Fibroblast of lung (primary cell): ENCODE measurements at regions not wholly inside any gene's neighbourhood (a gene's known extent, or its start where the extent isn't known, plus 50 kb on each side); places are given as distances from the start of the nearest gene placed in this dataset.
"Not testable (repeated sequence)": the region's sequence is repeated elsewhere in the genome, so short reads cannot be mapped to it uniquely, and the experiment has no call there.

ENCODE experiments used
- DNase-seq, 2 donors: peaks; one replicate each; pipeline versions ENCODE4 v3.0.0 to v3.0.0-alpha.2; 2010; ENCODE audit warnings: low read depth in 2 of 2
- H2AFZ ChIP-seq: 2 replicates; pipeline ENCODE4 v1.5.1; 2012; ENCODE audit warnings: low read length, control low read depth, inconsistent platforms
- H3K27ac ChIP-seq: 2 replicates; pipeline ENCODE4 v1.5.1; 2011; ENCODE audit warnings: low read length, control low read depth; ENCODE audit not compliant: insufficient read depth
- H3K27me3 ChIP-seq: 2 replicates; pipeline ENCODE4 v1.5.1; 2011; ENCODE audit warnings: mild to moderate bottlenecking, low read length; ENCODE audit not compliant: control insufficient read depth, insufficient read depth
- H3K36me3 ChIP-seq: 2 replicates; pipeline ENCODE4 v1.5.1; 2011; ENCODE audit warnings: low read length; ENCODE audit not compliant: control insufficient read depth, insufficient read depth
- H3K4me1 ChIP-seq: 2 replicates; pipeline ENCODE4 v1.5.1; 2011; ENCODE audit warnings: low read length; ENCODE audit not compliant: control insufficient read depth, insufficient read depth; ENCODE audit errors: extremely low read depth
- H3K4me2 ChIP-seq: 2 replicates; pipeline ENCODE4 v1.5.1; 2011; ENCODE audit warnings: low read length, control low read depth; ENCODE audit not compliant: insufficient read depth; ENCODE audit errors: extremely low read depth
- H3K4me3 ChIP-seq, 4 experiments: fragments of 200-600 bp in 1 of 4; sonication (generic) in 1 of 4; replicated peaks in 1 of 4; 2 replicates each; pipeline ENCODE4 v1.5.1; 2011 to 2016; ENCODE audit warnings: low read length in 4 of 4, low read depth in 3 of 4, mild to moderate bottlenecking in 3 of 4, control low read depth in 2 of 4, inconsistent platforms in 1 of 4, mixed read lengths in 1 of 4; ENCODE audit not compliant: insufficient read depth in 1 of 4; ENCODE audit errors: control extremely low read depth in 1 of 4
- H3K79me2 ChIP-seq: 2 replicates; pipeline ENCODE4 v1.5.1; 2012; ENCODE audit warnings: mild to moderate bottlenecking, low read length, inconsistent platforms; ENCODE audit not compliant: control insufficient read depth, insufficient read depth
- H3K9ac ChIP-seq: 2 replicates; pipeline ENCODE4 v1.5.1; 2011; ENCODE audit warnings: mild to moderate bottlenecking, low read length, control low read depth; ENCODE audit not compliant: insufficient read depth
- H3K9me3 ChIP-seq: 2 replicates; pipeline ENCODE4 v1.5.1; 2012; ENCODE audit warnings: low read depth, low read length; ENCODE audit not compliant: control insufficient read depth, insufficient read depth
- H4K20me1 ChIP-seq: 2 replicates; pipeline ENCODE4 v1.5.1; 2011; ENCODE audit warnings: low read length; ENCODE audit not compliant: control insufficient read depth, insufficient read depth; ENCODE audit errors: extremely low read depth
- CTCF ChIP-seq, 2 donors: IDR thresholded peaks in 1 of 2; conservative IDR thresholded peaks in 1 of 2; 1 replicate in 1 of 2; 2 replicates in 1 of 2; pipeline ENCODE4 v1.5.1; 2011 to 2012; ENCODE audit warnings: low read length in 2 of 2, control low read depth in 1 of 2, inconsistent platforms in 1 of 2, low read depth in 1 of 2, mild to moderate bottlenecking in 1 of 2
- EZH2 ChIP-seq: IDR thresholded peaks from 2 replicates; pipeline ENCODE4 v1.5.1; 2012; ENCODE audit warnings: low read length, control low read depth, mild to moderate bottlenecking; ENCODE audit errors: missing control alignments

GRCh38 chr18:41639218-41639617 lies 315.8 kb upstream of the PIK3C3 start:
- Histone ChIP-seq H3K4me3 (no peak overlapping the region), H3K4me2 (no peak overlapping the region), H3K36me3 (no peaks in the 10 kb centered on the region), H3K4me1 (no peaks in the 10 kb centered on the region), H4K20me1 (no peaks in the 10 kb centered on the region), H3K9me3 (no peaks in the 10 kb centered on the region), H3K27me3 (no peaks in the 10 kb centered on the region), H3K79me2 (no peaks in the 10 kb centered on the region), H3K9ac (no peak overlapping the region), H2AFZ (no peak overlapping the region), H3K27ac (no peak overlapping the region)
- TF ChIP-seq CTCF (conservative IDR thresholded peaks at IDR 0.05 in 1 of 2, IDR thresholded peaks at IDR 0.05 in 1 of 2; ENCODE audit: low read depth in 1 of 2, low read length in 2 of 2) (no peak), EZH2 (no peak)
- no peak for DNase-seq

DNA sequence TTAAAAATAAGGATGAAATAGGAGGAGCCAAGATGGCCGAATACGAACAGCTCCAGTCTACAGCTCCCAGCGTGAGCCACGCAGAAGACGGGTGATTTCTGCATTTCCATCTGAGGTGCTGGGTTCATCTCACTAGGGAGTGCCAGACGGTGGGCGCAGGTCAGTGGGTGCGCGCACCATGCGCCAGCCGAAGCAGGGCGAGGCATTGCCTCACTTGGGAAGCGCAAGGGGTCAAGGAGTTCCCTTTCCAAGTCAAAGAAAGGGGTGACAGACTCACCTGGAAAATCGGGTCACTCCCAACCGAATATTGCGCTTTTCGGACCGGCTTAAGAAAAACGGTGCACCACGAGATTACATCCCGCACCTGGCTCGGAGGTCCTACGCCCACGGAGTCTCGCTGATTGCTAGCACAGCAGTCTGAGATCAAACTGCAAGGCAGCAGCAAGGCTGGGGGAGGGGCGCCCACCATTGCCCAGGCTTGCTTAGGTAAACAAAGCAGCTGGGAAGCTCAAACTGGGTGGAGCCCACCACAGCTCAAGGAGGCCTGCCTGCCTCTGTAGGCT lies 323.2 kb upstream of the PIK3C3 start:
- not testable (repeated sequence) for H3K36me3 ChIP-seq, H3K4me3 ChIP-seq, H3K9me3 ChIP-seq, H3K4me2 ChIP-seq, H3K4me1 ChIP-seq, H4K20me1 ChIP-seq, H3K27ac ChIP-seq, H2AFZ ChIP-seq, H3K9ac ChIP-seq, H3K79me2 ChIP-seq, H3K27me3 ChIP-seq, DNase-seq

DNA sequence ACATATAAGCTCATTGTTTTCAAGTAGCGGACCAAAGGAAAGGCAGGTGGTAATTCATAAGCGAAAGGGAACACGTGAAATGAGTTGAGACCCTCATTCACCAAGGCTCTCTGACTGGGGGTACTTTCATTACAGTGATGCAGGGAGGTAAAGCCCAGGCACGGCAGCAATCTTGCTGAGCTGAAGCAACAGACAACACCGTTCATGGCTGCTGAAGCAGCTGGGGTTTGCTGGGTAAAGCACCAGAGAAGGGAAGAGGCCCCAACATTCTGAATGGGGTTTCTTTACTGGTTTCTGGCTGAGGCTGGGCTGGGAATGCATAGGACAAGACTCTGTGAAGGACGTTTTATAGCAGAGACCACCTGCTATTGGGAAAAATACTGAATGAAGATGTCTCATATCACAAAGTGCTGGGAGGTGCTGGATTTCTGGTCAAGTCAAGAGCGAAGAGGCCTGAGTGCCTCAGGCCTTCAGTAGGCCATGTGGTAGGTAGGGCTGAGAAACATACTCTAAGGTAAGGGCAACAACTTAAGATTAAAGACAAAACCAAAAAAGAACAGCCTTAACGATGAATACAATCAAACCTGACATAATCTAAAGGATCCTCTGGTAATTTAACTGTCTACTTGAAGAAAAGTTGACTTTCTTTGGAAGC lies 324.7 kb upstream of the PIK3C3 start:
- H3K4me2 ChIP-seq, result no peak overlapping the region
- H3K4me1 ChIP-seq, result no peaks in the 10 kb centered on the region
- no peak overlapping the region for H3K4me3 ChIP-seq
- no peak overlapping the region for H2AFZ ChIP-seq
- H3K27me3 ChIP-seq, result no peaks in the 10 kb centered on the region
- TF ChIP-seq EZH2, result no peak
- TF ChIP-seq CTCF (conservative IDR thresholded peaks at IDR 0.05 in 1 of 2, IDR thresholded peaks at IDR 0.05 in 1 of 2; ENCODE audit: low read depth in 1 of 2, low read length in 2 of 2), result no peak
- no peaks in the 10 kb centered on the region for H3K36me3 ChIP-seq
- H3K27ac ChIP-seq, result no peak overlapping the region
- no peak for DNase-seq
- H3K9me3 ChIP-seq, result no peaks in the 10 kb centered on the region
- no peaks in the 10 kb centered on the region for H4K20me1 ChIP-seq
- H3K9ac ChIP-seq, result no peak overlapping the region
- H3K79me2 ChIP-seq, result no peaks in the 10 kb centered on the region
